ENCODE measurements at regions not wholly inside any gene's neighbourhood (a gene's known extent, or its start where the extent isn't known, plus 50 kb on each side); places are given as distances from the start of the nearest gene placed in this dataset.

DNA sequence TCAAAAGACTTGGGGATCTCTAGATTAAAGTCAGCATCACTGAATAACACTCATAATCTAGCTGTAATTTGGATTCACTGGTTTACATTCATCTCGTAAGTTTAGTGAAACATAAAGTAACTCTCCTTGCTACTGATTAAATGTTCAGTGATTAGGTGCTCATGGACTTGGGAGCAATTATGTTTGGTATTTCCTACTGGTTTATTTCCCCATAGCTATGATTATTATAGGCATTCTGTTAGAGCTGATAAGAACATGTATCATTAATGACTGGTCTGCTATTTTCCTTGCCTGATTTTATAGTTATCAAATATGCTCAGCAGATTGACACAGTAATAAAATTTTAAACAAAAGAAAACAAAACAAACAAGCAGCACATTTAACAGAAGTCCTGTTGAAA is 334.7 kb upstream of the SLC8A1 start:
- DNase-seq (ENCODE audit: low read depth in 3 of 3): no peak

DNA sequence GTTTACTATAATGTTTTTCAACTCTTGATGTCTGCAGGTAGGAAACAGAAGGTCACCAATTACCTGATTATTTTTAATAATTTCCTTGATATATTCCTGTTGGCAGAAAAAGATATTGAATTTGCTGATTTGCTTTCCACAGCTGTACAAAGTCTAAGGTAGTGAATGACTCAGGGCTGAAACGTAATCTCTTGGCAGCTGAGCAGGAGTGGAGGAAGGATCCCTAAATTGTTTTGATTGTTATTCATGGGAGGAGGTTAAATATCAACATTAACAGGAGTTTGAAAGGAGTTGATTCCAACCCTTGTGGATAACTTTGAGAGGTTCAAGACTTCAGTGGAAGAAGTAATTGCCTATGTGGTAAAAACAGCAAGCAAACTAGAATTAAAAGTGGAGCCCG is 345.2 kb upstream of the SLC8A1 start:
- no peak for DNase-seq (ENCODE audit: low read depth in 3 of 3)

DNA sequence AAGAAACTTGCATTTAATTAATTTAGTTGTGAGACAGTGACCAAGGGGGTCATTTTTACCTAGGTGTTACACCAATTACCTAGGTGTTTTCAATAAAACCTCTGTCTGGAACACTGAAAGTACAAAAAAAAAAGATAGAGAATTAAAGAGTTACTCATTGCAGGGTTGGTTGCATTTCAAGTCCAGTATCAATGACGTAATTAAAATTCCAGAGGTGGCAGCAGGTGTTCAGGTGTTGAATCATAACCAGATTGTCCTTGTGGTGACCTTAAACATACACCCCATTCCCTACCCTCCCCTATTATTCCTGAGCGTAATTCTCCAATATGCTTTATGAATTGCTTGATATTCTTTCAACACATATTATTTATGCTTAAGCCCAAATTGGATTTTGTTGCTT is 352.0 kb upstream of the SLC8A1 start:
- no peak for DNase-seq (ENCODE audit: low read depth in 3 of 3)

DNA sequence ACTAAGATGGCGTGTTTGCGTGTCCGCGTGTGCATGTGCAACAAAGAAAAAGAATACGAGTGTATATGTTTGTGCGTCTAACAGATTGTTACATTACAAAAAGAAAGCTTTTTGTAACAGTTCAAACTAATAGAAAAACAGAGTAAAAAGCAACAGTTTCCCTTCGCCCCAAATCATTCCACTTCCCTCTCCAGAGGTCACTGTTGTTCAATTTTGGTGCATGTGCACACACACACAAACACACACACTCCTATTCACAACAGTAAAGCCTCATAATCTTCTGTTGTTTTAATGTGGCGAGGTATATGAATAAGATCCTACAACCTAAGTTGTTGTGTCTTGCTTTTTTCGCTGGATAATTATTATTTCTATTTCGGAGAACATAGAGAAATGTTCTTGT is 357.3 kb upstream of the SLC8A1 start:
- DNase-seq (ENCODE audit: low read depth in 3 of 3): no peak

DNA sequence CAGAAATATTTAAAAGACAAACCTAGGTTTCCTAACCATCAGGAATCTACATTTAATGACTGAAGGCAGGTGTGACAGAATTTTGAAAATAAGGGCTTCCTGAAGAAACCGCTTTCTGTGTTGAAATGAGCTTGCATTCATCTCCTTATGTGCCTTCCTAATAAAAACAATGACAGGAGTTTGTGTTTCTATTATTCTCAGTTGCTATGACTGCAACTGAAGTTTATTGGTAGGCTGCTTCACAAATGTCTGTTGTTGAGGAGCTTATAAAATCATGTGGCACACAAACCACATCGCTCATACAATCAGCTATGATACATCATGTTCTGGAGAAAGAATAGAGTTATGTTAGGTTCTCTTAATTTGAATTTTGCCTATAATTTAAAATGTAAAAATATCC is 362.7 kb upstream of the SLC8A1 start:
- DNase-seq (ENCODE audit: low read depth in 3 of 3): no peak

DNA sequence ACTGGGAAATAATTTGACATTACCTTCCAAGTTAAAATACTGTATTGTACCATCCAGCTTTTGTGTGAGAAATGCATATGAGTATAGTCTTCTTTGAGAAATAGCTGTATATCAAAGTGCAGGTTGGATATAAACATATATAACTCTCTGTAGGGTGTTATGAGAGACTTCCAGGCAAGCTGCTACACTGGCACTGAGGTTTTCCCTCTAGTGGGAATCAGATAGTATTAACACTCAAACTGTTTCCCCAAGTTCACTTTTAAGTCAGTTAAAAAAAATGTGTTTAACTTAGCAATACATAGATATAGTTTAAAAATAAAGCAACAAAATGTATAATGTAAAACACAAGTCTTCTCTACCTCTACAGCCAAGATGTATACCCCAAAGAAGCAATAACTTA is 368.4 kb upstream of the SLC8A1 start:
- no peak for DNase-seq (ENCODE audit: low read depth in 3 of 3)

DNA sequence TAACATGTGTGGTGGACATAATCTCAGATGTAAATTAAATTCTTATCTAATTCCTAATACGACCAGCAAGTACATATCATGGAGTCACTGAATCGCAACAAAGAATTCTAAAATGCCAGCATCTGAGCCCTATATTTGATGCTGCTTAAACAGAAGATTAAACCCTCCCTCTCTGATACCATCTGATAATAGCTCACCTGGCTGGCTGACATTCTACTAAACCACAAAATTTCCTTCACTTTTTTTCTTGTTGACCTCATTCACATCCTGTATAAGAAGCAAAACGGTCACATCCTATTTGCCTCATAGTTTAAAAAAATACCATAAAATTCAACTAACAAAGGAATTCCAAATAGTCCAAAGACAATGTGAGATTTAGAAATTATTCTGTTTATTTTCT is 371.6 kb upstream of the SLC8A1 start:
- no peak for DNase-seq (ENCODE audit: low read depth in 3 of 3)

DNA sequence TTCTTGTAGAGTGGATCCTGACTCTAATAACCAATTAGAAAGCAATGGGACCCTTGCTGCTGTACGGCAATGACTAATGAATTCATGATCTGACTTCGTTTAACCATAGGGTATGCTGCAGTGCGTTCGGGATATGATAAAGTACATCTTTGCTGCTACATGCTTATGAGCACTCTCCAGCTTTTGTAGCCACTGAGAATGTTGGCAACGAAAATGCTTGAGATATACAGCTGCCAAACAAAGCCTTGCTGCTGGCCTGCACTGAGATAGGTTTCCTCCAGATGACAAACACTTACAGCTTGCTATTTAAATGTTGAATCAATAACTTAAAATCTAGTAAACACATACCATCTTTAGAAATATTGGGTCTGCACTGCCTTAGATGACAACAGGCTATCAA is 372.4 kb upstream of the SLC8A1 start:
- no peak for DNase-seq (ENCODE audit: low read depth in 3 of 3)

DNA sequence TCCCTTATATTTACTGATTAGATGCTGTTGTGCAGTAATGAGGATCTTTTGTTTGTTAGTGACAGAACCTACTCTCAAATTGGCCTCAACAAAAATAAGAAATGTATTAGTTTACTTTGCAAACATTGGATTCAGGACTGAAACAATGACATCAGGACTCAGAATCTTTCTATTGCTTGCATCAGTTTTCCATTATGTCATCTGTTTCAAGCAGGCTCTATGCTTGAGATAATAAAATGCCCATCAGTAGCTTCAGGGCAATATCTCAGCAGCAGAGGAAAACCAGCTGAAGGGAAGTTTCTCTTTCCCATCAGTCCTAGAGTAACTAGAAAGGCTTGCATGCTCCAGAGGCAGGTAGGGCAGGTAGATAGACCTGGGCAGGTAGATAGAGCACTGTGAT is 375.5 kb upstream of the SLC8A1 start:
- no peak for DNase-seq (ENCODE audit: low read depth in 3 of 3)

DNA sequence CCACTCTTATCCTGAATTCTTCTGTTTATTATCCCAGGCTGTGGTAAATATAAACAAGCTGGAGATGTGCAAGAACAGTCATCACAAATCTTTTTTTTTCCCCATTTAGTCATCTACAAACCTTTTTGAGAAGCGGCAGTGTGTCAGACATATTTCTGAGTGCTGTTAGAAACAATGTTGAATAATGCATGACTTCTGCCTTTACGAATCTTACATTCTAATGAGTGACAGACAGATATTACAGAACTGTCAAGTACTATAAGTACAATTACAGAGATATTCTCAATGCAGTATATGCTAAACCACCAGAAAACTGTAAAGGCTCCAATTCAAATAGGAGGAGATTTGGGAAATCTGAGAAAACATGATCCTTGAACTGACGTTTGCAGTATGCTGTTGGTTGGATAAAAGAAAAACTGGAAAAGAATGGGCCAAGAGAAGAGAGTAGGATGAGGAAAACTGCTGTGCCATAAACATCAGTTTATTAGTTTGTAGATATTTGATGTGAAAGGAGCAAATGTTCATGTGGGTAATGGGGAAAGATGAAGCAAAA is 379.5 kb upstream of the SLC8A1 start:
- no peak for DNase-seq (ENCODE audit: low read depth in 3 of 3)

DNA sequence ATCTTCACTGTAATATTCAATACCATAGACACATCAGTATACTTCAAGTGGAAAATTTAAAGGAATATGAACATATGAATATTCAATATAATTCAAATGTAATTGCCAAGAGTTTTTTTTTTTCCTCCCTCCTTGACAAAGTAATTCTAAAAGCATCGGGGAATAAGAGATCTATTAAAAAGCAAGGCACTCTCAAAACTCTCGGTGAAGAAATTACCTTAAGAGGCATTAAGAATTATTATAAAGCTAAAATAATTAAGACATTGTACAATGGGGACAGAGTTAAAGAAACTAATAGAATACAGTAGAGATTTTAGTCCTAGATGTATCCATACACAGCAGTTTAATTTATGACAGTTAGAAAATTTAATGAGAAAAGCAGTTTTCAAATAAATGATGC is 390.0 kb upstream of the SLC8A1 start:
- DNase-seq (ENCODE audit: low read depth in 3 of 3): no peak

DNA sequence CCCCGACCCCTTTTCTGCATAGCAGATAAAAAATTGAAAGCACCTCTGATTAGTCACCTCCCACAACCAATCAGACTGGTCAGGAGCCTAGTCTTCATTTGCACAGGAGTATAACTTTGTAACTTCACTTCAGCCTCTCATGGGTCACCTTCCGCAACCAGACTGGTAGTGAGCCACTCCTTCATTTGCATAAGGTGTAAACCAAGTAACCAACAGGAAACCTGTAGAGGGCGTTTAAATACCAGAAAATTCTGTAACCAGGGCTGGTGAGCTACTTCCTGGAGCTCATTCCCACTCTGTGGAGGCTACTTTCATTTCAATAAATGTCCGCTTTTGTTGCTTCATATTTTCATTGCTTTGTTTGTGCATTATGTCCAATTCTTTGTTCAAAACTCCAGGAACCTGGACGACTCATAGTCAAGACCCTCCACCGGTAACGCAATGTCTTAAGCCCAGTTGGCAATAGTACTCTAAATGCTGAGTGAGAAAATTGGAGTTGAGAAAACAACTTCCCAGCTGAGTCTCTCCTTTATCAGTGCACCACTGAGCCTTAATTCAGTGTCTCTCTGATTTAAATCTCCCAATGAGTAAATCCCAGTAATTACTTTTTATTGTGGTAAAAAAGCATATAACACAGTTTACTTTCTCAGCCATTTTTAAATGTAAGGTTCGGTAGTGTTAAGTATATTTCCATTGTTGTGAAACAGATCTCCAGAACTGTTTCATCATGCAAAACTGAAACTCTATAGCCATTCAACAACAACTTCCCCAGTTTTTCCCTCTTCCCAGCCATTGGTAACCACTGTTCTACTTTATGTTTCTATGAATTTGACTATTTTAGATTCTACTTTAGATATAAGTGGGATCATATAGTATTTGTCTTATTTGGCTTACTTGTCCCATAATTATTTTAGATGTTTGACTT is 392.7 kb upstream of the SLC8A1 start:
- DNase-seq (ENCODE audit: low read depth in 3 of 3): no peak

DNA sequence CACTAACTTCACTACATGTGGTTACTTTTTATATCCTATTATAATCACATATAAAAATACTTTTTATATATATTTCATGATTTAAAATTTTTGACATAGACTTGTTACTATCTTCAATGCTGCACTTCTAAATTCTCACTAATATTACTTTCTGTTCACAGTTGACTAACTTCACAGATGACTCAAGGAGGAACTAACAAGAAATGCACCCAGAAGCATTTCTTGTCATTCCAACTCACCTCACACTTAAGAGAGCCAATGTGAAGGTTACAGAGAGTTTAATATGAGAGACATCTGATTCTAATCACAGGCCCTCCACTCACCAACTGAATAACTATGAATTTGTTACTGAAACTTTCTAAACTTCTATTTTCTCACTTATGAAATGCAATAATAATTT is 399.8 kb upstream of the SLC8A1 start:
- no peak for DNase-seq (ENCODE audit: low read depth in 3 of 3)

DNA sequence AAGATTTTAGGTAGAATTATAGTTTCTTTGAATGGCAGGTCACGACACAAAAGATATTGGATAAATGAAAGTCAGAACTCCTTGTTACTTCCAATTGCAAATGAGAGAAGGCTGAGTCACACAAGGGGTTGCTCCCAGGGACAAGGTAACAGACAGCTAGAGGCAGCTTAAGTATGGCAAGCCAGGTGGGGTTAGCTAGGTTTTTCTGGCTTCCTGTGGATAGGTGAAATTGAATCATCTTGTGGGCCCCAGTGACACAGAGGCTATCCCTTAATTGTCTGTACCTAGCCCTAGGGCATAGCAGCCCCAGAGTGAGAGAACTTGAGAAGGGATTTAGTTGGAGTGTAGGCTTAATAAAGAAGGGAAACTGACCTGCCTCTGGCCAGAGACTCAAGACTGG is 407.7 kb upstream of the SLC8A1 start:
- DNase-seq (ENCODE audit: low read depth in 3 of 3): no peak

DNA sequence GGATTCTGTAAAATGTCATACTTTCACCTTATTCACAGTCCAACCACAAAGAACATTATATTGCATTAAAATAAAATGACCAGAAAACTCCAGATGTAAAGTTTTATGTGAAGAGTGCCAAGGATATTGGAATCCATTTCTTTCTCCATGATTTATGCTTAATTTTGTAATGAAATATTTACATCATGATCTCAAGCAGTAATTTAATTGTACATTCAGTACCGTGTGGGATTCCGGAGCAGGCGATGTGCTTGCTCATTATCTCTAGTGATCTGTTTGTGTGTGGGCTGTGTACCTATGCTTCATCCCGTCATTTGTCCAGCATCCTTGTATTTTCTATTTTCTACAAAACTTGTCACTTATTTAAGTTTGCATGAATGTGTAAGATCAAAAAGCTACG is 415.9 kb upstream of the SLC8A1 start:
- no peak for DNase-seq (ENCODE audit: low read depth in 3 of 3)

DNA sequence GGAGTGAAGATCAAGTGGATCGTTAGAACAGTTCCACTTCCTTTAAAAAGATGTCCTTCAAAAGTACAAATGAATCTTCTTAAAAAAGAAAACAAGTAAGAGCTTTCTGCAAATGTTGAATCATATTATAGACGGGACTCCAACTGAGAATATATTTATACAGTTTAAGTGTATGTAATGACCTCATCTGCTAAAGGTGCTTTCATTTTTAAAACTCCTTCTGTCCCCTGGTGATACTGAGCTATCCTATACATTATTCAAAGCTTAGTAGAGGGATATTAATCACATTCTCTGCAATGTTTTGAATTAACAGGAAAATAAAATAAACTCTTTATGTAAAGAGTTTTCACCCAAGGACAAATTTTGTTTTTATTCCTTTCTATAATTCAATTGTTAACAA is 420.7 kb upstream of the SLC8A1 start:
- no peak for DNase-seq (ENCODE audit: low read depth in 3 of 3)

DNA sequence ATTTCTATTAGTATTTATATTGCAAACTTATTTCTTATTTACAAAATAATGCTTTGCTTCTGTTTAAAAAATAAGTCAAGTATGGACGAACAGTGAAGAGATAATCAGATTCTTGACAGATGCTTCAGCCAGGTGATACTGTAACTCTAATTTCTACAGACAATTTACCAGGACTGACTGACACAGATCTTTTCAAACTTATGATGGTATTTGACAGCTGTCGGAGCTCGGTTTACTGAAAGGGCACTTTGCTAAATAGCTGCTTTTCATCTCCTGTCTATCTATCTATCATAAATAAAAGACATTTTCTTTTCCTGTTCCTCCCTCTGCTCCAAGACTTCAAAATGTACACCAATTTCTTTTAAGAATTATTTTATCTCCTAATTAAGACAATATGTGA is 422.5 kb upstream of the SLC8A1 start:
- DNase-seq (ENCODE audit: low read depth in 3 of 3): no peak

DNA sequence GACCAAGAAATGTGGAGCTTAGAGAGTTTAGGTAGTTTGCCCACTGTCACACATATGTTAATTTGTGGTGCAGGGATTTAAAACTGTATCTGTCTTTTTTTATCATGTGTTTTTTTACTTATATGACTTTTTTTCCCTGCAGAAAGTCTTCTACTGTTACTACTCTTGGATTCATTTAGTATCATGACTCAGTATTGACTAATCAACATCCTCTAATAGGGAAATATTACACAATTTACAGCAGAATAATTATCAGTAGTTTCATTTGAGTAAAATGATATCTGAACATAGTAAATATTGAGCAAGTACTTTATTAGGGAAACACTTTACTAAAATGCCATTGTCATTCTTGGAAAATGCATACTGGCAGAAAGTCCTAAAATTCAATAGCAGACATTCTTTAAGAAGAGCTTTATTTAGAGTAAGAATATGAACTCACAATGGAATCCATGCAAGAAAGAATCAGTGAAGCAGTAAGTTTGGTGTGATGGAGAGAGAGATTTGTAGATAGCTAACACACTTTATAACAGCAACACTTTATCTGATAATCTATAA is 425.9 kb upstream of the SLC8A1 start:
- DNase-seq (ENCODE audit: low read depth in 3 of 3): no peak

DNA sequence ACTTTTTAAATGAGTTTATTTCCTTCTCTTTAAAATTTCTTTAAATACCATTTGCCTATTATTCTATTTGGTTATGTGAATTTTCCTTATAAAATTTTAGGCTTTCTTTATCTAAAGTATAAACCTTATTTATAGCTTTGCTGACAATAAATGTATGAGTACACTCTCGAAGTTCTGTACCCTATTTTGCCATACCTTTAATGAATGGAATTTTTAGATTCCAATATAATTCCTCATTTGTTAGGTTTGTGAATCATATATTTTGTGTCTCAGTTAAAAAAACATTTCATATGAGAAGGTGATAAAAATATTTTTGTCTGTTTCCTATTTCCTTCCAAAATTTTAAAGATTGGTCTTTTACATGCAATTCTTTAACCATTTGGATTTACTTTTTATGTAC is 427.4 kb upstream of the SLC8A1 start:
- no peak for DNase-seq (ENCODE audit: low read depth in 3 of 3)

DNA sequence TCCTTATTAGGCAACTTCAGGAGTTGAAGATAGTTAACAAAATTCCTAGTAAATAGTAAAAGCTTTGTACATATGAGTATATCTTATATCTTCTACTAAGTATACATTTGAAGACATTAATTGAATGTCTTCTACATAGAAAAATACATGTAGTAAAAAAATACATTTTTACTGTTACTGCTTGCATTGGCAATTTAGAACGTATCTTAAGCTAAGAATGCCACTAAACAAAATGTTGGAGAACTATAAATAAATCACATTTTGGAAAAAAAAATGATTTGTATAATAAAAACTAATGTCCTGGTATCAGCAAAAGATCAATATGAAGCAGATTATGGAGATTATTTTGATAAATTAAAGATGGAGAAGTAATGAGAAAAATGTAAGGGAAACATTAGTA is 434.2 kb upstream of the SLC8A1 start:
- DNase-seq (ENCODE audit: low read depth in 3 of 3): no peak

DNA sequence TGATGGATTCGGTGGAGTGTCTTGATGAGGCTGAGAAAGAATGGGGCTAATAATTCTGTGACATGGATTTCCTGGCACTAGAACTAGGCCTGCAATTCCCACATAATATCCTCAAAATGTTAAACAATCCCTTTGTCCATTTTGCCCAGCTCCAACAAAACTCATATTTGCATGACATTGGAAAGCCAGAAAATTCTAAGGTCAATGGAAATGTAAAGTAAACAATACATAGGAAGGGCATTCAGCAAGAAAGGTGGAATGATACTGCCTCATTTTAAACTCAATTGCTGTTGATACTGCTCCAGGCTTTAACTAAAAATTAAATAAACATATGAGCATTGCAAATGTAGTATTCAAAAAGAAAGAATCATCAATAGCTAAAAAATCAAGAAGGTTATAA is 434.8 kb upstream of the SLC8A1 start:
- DNase-seq (ENCODE audit: low read depth in 3 of 3): no peak

DNA sequence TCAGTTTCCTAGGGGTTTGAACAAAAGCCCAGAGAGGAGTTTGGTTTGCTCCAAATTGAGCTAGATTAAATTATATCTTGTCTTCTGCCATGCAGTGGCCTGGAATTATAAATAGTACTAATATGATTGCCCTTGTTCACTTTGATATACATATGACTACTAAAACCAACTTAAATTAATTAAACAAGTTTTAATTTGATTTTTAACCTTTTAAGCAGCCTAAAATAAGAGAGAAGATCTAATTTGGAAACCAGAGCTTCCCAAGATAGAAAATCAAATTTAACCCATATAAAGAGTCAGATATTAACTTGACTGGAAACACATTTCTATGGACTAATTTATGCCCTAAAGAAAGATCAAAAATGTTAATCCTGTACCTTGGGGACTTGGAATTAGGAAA is 444.5 kb upstream of the SLC8A1 start:
- no peak for DNase-seq (ENCODE audit: low read depth in 3 of 3)

DNA sequence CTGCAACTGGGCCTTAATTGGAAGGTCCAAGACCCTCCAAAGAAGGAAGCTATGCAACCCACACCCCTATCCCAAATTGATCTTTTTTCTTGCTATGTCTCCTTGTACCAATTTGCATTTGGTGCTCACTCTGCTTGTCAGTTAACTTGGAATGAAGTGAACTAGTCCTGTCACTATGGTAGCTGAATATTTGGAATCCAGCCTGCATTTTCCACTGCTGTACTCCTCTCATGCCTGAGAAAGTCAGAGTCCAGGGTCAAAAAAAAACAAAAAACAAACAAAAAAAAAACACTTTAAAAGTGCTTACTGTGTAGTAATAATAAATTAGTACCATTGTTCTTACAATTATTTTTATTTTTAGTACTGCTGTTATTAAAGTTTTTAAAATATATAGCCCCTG is 462.8 kb upstream of the SLC8A1 start:
- DNase-seq (ENCODE audit: low read depth in 3 of 3): no peak

Data from stimulated activated CD4-positive, alpha-beta T cell treated with anti-CD3 and anti-CD28 coated beads, TNF-alpha, amount 100 ng/mL, for 24 hours (primary cell).